PC-3 (cell line): ENCODE measurements at regions not wholly inside any gene's neighbourhood (a gene's known extent, or its start where the extent isn't known, plus 50 kb on each side); places are given as distances from the start of the nearest gene placed in this dataset.

Experiments used
- EZH2 ChIP-seq: fragments of 300-600 bp; sonication (generic); IDR thresholded peaks from one replicate; pipeline ENCODE4 v1.6.1; 2017; ENCODE audit warnings: antibody characterized with exemption, mild to moderate bottlenecking, low read length; ENCODE audit not compliant: unreplicated experiment
- TF ChIP-seq, protein P1 (sequence below): fragments of 300-600 bp; sonication (generic); conservative IDR thresholded peaks from 2 replicates; pipeline ENCODE4 v1.5.1; 2017; ENCODE audit warnings: antibody characterized with exemption, low read depth, mild to moderate bottlenecking, low read length

DNA sequence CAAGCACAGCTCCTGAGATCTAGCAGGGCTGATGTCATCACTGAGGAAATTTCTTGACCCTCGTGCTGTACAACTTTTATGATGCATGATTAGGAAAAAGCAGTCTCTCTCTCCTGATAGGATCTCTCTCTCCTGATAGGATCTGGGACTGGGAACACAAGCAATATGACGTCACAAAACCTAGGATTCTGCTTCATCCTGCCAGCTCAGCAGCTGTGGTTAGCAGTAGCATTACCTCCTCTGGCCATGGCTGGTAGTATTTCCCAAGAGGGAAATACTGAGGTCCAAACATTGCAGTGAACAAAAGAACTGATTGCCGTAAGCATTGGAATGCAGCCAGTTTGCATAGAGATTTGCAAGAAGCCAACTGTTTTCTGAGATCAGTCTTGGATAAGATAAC is 521.2 kb upstream of the POU3F3 start:
- TF ChIP-seq, protein P1, sequence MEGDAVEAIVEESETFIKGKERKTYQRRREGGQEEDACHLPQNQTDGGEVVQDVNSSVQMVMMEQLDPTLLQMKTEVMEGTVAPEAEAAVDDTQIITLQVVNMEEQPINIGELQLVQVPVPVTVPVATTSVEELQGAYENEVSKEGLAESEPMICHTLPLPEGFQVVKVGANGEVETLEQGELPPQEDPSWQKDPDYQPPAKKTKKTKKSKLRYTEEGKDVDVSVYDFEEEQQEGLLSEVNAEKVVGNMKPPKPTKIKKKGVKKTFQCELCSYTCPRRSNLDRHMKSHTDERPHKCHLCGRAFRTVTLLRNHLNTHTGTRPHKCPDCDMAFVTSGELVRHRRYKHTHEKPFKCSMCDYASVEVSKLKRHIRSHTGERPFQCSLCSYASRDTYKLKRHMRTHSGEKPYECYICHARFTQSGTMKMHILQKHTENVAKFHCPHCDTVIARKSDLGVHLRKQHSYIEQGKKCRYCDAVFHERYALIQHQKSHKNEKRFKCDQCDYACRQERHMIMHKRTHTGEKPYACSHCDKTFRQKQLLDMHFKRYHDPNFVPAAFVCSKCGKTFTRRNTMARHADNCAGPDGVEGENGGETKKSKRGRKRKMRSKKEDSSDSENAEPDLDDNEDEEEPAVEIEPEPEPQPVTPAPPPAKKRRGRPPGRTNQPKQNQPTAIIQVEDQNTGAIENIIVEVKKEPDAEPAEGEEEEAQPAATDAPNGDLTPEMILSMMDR = no peak
- TF ChIP-seq EZH2 = no peak
